ENCODE measurements at regions not wholly inside any gene's neighbourhood (a gene's known extent, or its start where the extent isn't known, plus 50 kb on each side); places are given as distances from the start of the nearest gene placed in this dataset.

DNA sequence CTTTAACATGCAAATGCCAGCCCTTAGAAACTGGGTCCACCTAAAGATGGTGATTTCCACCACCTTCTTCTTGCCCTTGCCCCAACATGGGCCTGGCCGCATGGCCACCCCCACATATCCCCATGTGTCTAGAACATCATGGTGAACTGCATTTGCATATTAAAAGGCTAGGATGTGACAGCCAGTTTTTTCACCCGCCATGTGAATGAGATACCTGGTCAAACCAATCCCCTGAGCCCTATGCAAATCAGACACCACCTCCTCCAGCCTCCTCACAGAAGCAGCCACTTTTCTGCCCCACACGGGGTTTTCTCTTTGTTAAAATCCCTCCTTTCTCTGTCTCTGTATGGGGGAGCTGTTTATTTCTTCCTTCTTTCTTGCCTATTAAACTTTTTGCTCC, 1322.5 kb downstream of the FSCB start:
- Histone ChIP-seq H3K4me3 (ENCODE audit: low read length) (no peak overlapping the region), H3K4me2 (ENCODE audit: low read length) (no peak overlapping the region), H3K79me2 (ENCODE audit: low read length) (no peaks in the 10 kb centered on the region), H3K27ac (ENCODE audit: low read length) (no peak overlapping the region), H3K27me3 (ENCODE audit: low read length) (no peaks in the 10 kb centered on the region), H3K36me3 (ENCODE audit: low read depth, low read length) (no peaks in the 10 kb centered on the region), H2AFZ (ENCODE audit: low read length) (no peak overlapping the region), H3K9me3 (ENCODE audit: low read length) (no peaks in the 10 kb centered on the region), H3K9me2 (replicated peaks; ENCODE audit: low read length) (no peaks in the 10 kb centered on the region), H3K9ac (ENCODE audit: low read length) (no peak overlapping the region), H3K4me1 (ENCODE audit: insufficient read depth, low read length) (no peaks in the 10 kb centered on the region), H4K20me1 (ENCODE audit: low read length) (no peaks in the 10 kb centered on the region), H3F3A (ENCODE audit: low read length, unreplicated experiment) (no peaks in the 10 kb centered on the region)
- ATAC-seq: no peak
- CTCF ChIA-PET: no interaction called here
- POLR2A ChIA-PET (ENCODE audit: unreplicated experiment): no interaction called here
- TF ChIP-seq, protein P1, sequence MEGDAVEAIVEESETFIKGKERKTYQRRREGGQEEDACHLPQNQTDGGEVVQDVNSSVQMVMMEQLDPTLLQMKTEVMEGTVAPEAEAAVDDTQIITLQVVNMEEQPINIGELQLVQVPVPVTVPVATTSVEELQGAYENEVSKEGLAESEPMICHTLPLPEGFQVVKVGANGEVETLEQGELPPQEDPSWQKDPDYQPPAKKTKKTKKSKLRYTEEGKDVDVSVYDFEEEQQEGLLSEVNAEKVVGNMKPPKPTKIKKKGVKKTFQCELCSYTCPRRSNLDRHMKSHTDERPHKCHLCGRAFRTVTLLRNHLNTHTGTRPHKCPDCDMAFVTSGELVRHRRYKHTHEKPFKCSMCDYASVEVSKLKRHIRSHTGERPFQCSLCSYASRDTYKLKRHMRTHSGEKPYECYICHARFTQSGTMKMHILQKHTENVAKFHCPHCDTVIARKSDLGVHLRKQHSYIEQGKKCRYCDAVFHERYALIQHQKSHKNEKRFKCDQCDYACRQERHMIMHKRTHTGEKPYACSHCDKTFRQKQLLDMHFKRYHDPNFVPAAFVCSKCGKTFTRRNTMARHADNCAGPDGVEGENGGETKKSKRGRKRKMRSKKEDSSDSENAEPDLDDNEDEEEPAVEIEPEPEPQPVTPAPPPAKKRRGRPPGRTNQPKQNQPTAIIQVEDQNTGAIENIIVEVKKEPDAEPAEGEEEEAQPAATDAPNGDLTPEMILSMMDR (conservative IDR thresholded peaks at IDR 0.05; ENCODE audit: low read depth, low read length): no peak
- intact Hi-C loops (cut with micrococcal nuclease): no loop called here
- DNase-seq: no peak
- BruUV-seq (replicated peaks): no TSS peak

DNA sequence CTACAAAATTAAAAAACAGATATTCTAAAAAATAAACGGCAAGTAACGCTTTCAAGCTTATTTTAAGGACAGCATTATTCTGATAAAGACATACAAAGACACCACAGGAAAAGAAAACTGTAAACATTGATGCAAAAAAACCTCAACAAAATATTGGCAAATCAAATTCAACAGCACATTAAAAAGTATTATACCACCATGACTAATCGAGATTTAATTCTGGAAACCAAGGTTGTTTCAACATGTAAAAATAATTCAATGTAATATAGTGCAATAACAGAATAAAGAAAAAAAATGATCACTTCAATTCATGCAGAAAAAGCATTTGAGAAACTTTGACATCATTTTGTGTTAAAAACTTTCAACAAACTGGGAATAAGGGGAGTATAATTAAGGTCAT, 1323.2 kb downstream of the FSCB start:
- Histone ChIP-seq H3K4me3 (ENCODE audit: low read length) (no peak overlapping the region), H3K4me2 (ENCODE audit: low read length) (no peak overlapping the region), H3K27me3 (ENCODE audit: low read length) (no peaks in the 10 kb centered on the region), H4K20me1 (ENCODE audit: low read length) (no peaks in the 10 kb centered on the region), H3K9me2 (replicated peaks; ENCODE audit: low read length) (no peaks in the 10 kb centered on the region), H3K27ac (ENCODE audit: low read length) (no peak overlapping the region), H3K9ac (ENCODE audit: low read length) (no peak overlapping the region), H2AFZ (ENCODE audit: low read length) (no peak overlapping the region), H3F3A (ENCODE audit: low read length, unreplicated experiment) (no peaks in the 10 kb centered on the region), H3K4me1 (ENCODE audit: insufficient read depth, low read length) (no peaks in the 10 kb centered on the region), H3K9me3 (ENCODE audit: low read length) (no peaks in the 10 kb centered on the region), H3K79me2 (ENCODE audit: low read length) (no peaks in the 10 kb centered on the region), H3K36me3 (ENCODE audit: low read depth, low read length) (no peaks in the 10 kb centered on the region)
- intact Hi-C loops (cut with micrococcal nuclease): no loop called here
- TF ChIP-seq, protein P1 (conservative IDR thresholded peaks at IDR 0.05; ENCODE audit: low read depth, low read length): no peak
- TF ChIP-seq EZH2 (IDR thresholded peaks at IDR 0.05; ENCODE audit: low read length, unreplicated experiment) (no peak), EZH2phosphoT487 (IDR thresholded peaks at IDR 0.05; ENCODE audit: borderline replicate concordance, low read length) (no peak)
- POLR2A ChIA-PET (ENCODE audit: unreplicated experiment): no interaction called here
- no TSS peak for BruUV-seq (replicated peaks)
- no peak for ATAC-seq
- DNase-seq: no peak
- CTCF ChIA-PET: no interaction called here

DNA sequence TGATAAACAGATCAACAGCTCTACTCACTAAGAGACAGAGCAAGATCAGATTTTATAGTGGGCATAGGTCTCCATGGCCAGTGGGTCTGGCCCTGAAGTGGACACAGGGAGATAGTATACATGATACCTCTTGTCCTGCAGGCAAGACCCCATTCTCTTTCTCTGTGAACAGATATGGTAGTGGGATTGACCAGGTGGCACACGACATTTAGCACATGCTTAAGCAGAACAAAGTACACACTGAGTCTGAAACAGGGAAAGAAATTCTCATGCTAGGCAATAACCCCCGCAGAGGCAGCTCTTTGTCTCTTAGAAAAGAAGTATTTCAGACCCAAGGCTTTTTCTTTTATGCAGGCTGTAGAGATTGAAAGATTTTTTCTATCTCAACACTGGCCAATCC, 1331.2 kb downstream of the FSCB start:
- no peak for ATAC-seq
- CTCF ChIA-PET: no interaction called here
- Histone ChIP-seq H3K9me2 (replicated peaks; ENCODE audit: low read length) (no peaks in the 10 kb centered on the region), H2AFZ (ENCODE audit: low read length) (no peak overlapping the region), H3K4me1 (ENCODE audit: insufficient read depth, low read length) (no peaks in the 10 kb centered on the region), H3F3A (ENCODE audit: low read length, unreplicated experiment) (no peaks in the 10 kb centered on the region), H3K9ac (ENCODE audit: low read length) (no peak overlapping the region), H3K4me3 (ENCODE audit: low read length) (no peak overlapping the region), H3K4me2 (ENCODE audit: low read length) (no peak overlapping the region), H3K27me3 (ENCODE audit: low read length) (no peaks in the 10 kb centered on the region), H3K27ac (ENCODE audit: low read length) (no peak overlapping the region), H3K79me2 (ENCODE audit: low read length) (no peaks in the 10 kb centered on the region), H4K20me1 (ENCODE audit: low read length) (no peaks in the 10 kb centered on the region), H3K36me3 (ENCODE audit: low read depth, low read length) (no peaks in the 10 kb centered on the region), H3K9me3 (ENCODE audit: low read length) (no peaks in the 10 kb centered on the region)
- POLR2A ChIA-PET (ENCODE audit: unreplicated experiment): no interaction called here
- no TSS peak for BruUV-seq (replicated peaks)
- DNase-seq: no peak
- intact Hi-C loops (cut with micrococcal nuclease): no loop called here
- no peak for TF ChIP-seq EZH2 (IDR thresholded peaks at IDR 0.05; ENCODE audit: low read length, unreplicated experiment)
- TF ChIP-seq, protein P1 (conservative IDR thresholded peaks at IDR 0.05; ENCODE audit: low read depth, low read length): no peak
- no peak for TF ChIP-seq EZH2phosphoT487 (IDR thresholded peaks at IDR 0.05; ENCODE audit: borderline replicate concordance, low read length)

All from PC-3 (cell line).